ENCODE measurements at regions not wholly inside any gene's neighbourhood (a gene's known extent, or its start where the extent isn't known, plus 50 kb on each side); places are given as distances from the start of the nearest gene placed in this dataset.

- dilution Hi-C loops (cut with MboI; ENCODE audit: extremely low pct_ligation_motif_present, low sequenced_read_pairs): no loop called here
- no peaks in the 10 kb centered on the region for H3K27me3 ChIP-seq (ENCODE audit: control insufficient read depth, extremely low read depth, insufficient read depth, low read length)
- H3K36me3 ChIP-seq (ENCODE audit: control insufficient read depth in 2 of 2, extremely low read depth in 1 of 2, insufficient read depth in 2 of 2, low read length in 2 of 2): no peaks in the 10 kb centered on the region
- TF ChIP-seq CTCF (optimal IDR thresholded peaks at IDR 0.05 in 1 of 3, IDR thresholded peaks at IDR 0.05 in 1 of 3, conservative IDR thresholded peaks at IDR 0.05 in 1 of 3; ENCODE audit: extremely low read depth in 1 of 3, insufficient read depth in 2 of 3, low read length in 3 of 3): peak in 1 of 3 experiments; percentile 36
- no peak for TF ChIP-seq EZH2 (IDR thresholded peaks at IDR 0.05; ENCODE audit: low read length)
- no peak overlapping the region for H3K27ac ChIP-seq (ENCODE audit: control insufficient read depth, insufficient read depth, low read length)
- no peak overlapping the region for H2AFZ ChIP-seq (ENCODE audit: control insufficient read depth, low read length)
- H3K4me3 ChIP-seq (ENCODE audit: control insufficient read depth in 2 of 3, extremely low read depth in 1 of 3, insufficient read depth in 2 of 3, low read depth in 1 of 3, low read length in 3 of 3): no peak overlapping the region
- no peaks in the 10 kb centered on the region for H3K9me1 ChIP-seq (ENCODE audit: control insufficient read depth, extremely low read depth, insufficient read depth, low read length)
- H3K79me2 ChIP-seq (ENCODE audit: control insufficient read depth, insufficient read depth, low read length): no peaks in the 10 kb centered on the region
- H3K9ac ChIP-seq (ENCODE audit: control insufficient read depth, extremely low read depth, insufficient read depth, low read length): no peak overlapping the region
- H3K9me3 ChIP-seq (ENCODE audit: control insufficient read depth, low read depth, low read length): no peaks in the 10 kb centered on the region
- H3K4me2 ChIP-seq (ENCODE audit: control insufficient read depth, extremely low read depth, insufficient read depth, low read depth, low read length): peak overlapping the region; percentile 10
- peaks cover 14% of the 10 kb centered on the region for H3K4me1 ChIP-seq (ENCODE audit: control insufficient read depth, extremely low read depth, insufficient read depth, low read length)
- DNase-seq (ENCODE audit: low read depth, low spot score) (no peak), FAIRE-seq (no peak)
- H4K20me1 ChIP-seq (ENCODE audit: control insufficient read depth, extremely low read depth, insufficient read depth, low read length): no peaks in the 10 kb centered on the region
These were observed 274.3 kb upstream of the TACR3 start for GRCh38 chr4:103994059-103994458.

- H3K27ac ChIP-seq (ENCODE audit: control insufficient read depth, insufficient read depth, low read length): no peak overlapping the region
- TF ChIP-seq CTCF (optimal IDR thresholded peaks at IDR 0.05 in 1 of 3, IDR thresholded peaks at IDR 0.05 in 1 of 3, conservative IDR thresholded peaks at IDR 0.05 in 1 of 3; ENCODE audit: extremely low read depth in 1 of 3, insufficient read depth in 2 of 3, low read length in 3 of 3): no peak
- no peak for TF ChIP-seq EZH2 (IDR thresholded peaks at IDR 0.05; ENCODE audit: low read length)
- H3K4me2 ChIP-seq (ENCODE audit: control insufficient read depth, extremely low read depth, insufficient read depth, low read depth, low read length): no peak overlapping the region
- H3K9me1 ChIP-seq (ENCODE audit: control insufficient read depth, extremely low read depth, insufficient read depth, low read length): no peaks in the 10 kb centered on the region
- no peak overlapping the region for H3K4me3 ChIP-seq (ENCODE audit: control insufficient read depth in 2 of 3, extremely low read depth in 1 of 3, insufficient read depth in 2 of 3, low read depth in 1 of 3, low read length in 3 of 3)
- H2AFZ ChIP-seq (ENCODE audit: control insufficient read depth, low read length): no peak overlapping the region
- no peak overlapping the region for H3K9ac ChIP-seq (ENCODE audit: control insufficient read depth, extremely low read depth, insufficient read depth, low read length)
- no peak for FAIRE-seq
- no peaks in the 10 kb centered on the region for H3K79me2 ChIP-seq (ENCODE audit: control insufficient read depth, insufficient read depth, low read length)
- H3K4me1 ChIP-seq (ENCODE audit: control insufficient read depth, extremely low read depth, insufficient read depth, low read length): no peaks in the 10 kb centered on the region
- H3K27me3 ChIP-seq (ENCODE audit: control insufficient read depth, extremely low read depth, insufficient read depth, low read length): no peaks in the 10 kb centered on the region
- no peak for DNase-seq (ENCODE audit: low read depth, low spot score)
- no peaks in the 10 kb centered on the region for H4K20me1 ChIP-seq (ENCODE audit: control insufficient read depth, extremely low read depth, insufficient read depth, low read length)
- H3K36me3 ChIP-seq (ENCODE audit: control insufficient read depth in 2 of 2, extremely low read depth in 1 of 2, insufficient read depth in 2 of 2, low read length in 2 of 2): no peaks in the 10 kb centered on the region
- dilution Hi-C loops (cut with MboI; ENCODE audit: extremely low pct_ligation_motif_present, low sequenced_read_pairs): no loop called here
- H3K9me3 ChIP-seq (ENCODE audit: control insufficient read depth, low read depth, low read length): no peaks in the 10 kb centered on the region
These were observed 262.7 kb upstream of the TACR3 start for GRCh38 chr4:103982454-103982853.
